ENCODE measurements at regions not wholly inside any gene's neighbourhood (a gene's known extent, or its start where the extent isn't known, plus 50 kb on each side); places are given as distances from the start of the nearest gene placed in this dataset.

DNA sequence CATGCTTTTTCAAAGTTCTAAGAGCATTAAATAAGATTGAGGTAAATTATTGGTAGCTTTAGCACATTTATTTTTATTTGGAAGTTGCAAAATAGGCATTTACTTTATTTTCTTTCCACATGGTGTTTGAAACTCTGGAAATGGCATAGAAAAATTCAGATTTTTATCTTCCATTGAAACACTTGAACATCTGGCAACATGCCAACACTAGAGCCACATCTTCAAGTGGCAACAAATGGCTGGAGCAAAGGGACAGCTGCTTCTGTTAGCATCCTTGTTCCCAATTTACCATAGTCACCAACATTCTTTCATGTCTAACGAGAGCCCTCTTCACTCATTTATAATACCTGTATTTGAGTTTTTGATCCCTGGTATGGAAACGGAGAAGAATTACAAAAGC, 539.9 kb downstream of the ZNF608 start:
- intact Hi-C loops (cut with DNase I): no loop called here
- Histone ChIP-seq H3K27me3 (ENCODE audit: control insufficient read depth, insufficient read depth) (no peaks in the 10 kb centered on the region), H3K4me1 (ENCODE audit: control insufficient read depth, insufficient read depth, low read length) (no peaks in the 10 kb centered on the region), H3K9me3 (ENCODE audit: control insufficient read depth, low read length) (peaks cover 2% of the 10 kb centered on the region), H3K27ac (ENCODE audit: low read length) (no peak overlapping the region), H3K4me3 (ENCODE audit: low read length) (no peak overlapping the region)
- DNase-seq: no peak
- WGBS: 68% methylated on average over 2 of the region's 2 CpGs
- no peak for ATAC-seq

DNA sequence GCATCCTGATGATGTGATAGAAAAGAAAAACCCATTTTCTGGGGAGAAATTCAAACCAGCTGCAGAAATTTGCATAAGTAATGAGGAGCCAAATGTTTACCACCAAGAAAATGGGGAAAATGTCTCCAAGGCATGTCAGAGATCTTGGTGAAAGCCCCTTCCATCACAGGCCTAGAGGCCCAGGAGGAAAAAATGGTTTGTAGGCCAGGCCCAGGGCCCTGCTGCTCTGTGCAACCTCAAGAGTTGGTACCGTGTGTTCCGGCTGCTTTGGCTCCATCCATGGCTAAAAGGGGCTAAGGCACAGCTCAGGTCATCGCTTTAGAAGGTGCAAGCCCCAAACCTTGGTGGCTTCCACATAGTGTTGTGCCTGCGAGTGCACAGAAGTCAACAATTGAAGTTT, 543.1 kb downstream of the ZNF608 start:
- intact Hi-C loops (cut with DNase I): no loop called here
- Histone ChIP-seq H3K27ac (ENCODE audit: low read length) (no peak overlapping the region), H3K4me3 (ENCODE audit: low read length) (no peak overlapping the region), H3K9me3 (ENCODE audit: control insufficient read depth, low read length) (peaks cover 2% of the 10 kb centered on the region), H3K27me3 (ENCODE audit: control insufficient read depth, insufficient read depth) (no peaks in the 10 kb centered on the region), H3K4me1 (ENCODE audit: control insufficient read depth, insufficient read depth, low read length) (no peaks in the 10 kb centered on the region)
- ATAC-seq: no peak
- no peak for DNase-seq
- 97% methylated on average over 4 of the region's 4 CpGs for WGBS

DNA sequence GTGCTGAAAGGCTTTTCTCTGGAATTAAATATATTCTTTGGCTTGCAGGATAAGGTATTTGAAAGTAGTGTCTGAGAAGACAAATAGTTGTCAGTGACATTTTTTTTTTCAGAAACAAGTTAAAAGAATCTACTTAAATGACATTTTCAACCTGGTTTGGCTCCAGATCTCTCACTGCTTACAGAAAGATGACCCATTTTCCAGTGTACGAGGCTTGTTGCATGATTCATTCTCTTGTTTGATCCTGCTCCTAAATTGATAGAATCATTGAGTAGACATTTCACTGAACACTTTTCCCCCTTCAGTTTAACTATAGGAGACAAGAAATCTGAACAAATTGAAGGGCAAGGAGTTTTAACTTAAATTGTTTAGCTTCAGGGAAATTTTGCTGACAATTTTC, 546.1 kb downstream of the ZNF608 start:
- no peak overlapping the region for H3K4me3 ChIP-seq (ENCODE audit: low read length)
- WGBS: 34% methylated on average over 1 of the region's 1 CpG
- ATAC-seq: no peak

DNA sequence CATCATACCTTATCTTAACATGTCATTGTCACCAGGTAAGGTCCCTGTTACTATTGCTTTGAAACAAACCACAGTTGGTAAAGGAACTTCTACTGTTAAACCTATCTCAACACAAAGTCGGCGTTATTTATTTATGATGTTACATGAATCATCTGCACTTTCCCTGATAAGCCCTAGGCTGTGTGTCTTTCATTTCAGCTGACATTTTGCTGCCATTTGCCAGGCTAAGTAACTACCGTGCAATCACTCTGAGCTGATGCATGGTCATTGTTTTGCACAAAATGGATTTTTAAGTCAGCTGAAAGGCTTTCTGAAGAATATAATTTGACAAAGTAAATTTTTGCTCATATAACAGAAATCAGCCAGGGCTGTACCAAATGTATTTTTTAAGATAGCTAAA, 546.5 kb downstream of the ZNF608 start:
- Histone ChIP-seq H3K27ac (ENCODE audit: low read length) (no peak overlapping the region), H3K9me3 (ENCODE audit: control insufficient read depth, low read length) (peaks cover 2% of the 10 kb centered on the region), H3K27me3 (ENCODE audit: control insufficient read depth, insufficient read depth) (no peaks in the 10 kb centered on the region), H3K4me1 (ENCODE audit: control insufficient read depth, insufficient read depth, low read length) (no peaks in the 10 kb centered on the region), H3K4me3 (ENCODE audit: low read length) (no peak overlapping the region)
- DNase-seq (no peak), ATAC-seq (no peak)
- WGBS: 45% methylated on average over 3 of the region's 3 CpGs
- intact Hi-C loops (cut with DNase I): no loop called here

More for the DNA sequence above, 546.1 kb downstream of the ZNF608 start:
- Histone ChIP-seq H3K27ac (ENCODE audit: low read length) (no peak overlapping the region), H3K9me3 (ENCODE audit: control insufficient read depth, low read length) (peaks cover 2% of the 10 kb centered on the region), H3K4me1 (ENCODE audit: control insufficient read depth, insufficient read depth, low read length) (no peaks in the 10 kb centered on the region), H3K27me3 (ENCODE audit: control insufficient read depth, insufficient read depth) (no peaks in the 10 kb centered on the region)
- no peak for DNase-seq
- intact Hi-C loops (cut with DNase I): no loop called here

DNA sequence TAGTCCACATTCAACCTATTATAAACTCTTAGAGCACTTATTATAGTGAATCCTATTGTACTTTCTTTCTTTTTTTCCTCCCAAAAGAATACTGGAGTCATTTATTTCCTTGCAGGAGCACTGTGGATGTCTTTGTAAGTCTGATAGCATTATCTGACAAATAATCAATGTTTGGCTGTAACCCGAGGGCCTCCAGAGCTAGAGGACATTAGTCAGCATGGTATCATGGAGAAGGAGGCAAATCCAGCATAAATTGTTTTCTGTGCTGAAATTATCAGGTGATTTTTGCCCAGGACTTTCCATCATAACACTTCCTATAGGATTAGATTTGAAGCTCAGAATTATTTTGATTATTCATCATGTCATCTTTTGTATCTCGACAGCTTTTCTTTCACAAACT, 551.0 kb downstream of the ZNF608 start:
- Histone ChIP-seq H3K27ac (ENCODE audit: low read length) (no peak overlapping the region), H3K4me3 (ENCODE audit: low read length) (no peak overlapping the region), H3K4me1 (ENCODE audit: control insufficient read depth, insufficient read depth, low read length) (peaks cover 2% of the 10 kb centered on the region), H3K9me3 (ENCODE audit: control insufficient read depth, low read length) (no peaks in the 10 kb centered on the region), H3K27me3 (ENCODE audit: control insufficient read depth, insufficient read depth) (no peaks in the 10 kb centered on the region)
- ATAC-seq (no peak), DNase-seq (no peak)
- intact Hi-C loops (cut with DNase I): no loop called here
- 54% methylated on average over 2 of the region's 2 CpGs for WGBS

DNA sequence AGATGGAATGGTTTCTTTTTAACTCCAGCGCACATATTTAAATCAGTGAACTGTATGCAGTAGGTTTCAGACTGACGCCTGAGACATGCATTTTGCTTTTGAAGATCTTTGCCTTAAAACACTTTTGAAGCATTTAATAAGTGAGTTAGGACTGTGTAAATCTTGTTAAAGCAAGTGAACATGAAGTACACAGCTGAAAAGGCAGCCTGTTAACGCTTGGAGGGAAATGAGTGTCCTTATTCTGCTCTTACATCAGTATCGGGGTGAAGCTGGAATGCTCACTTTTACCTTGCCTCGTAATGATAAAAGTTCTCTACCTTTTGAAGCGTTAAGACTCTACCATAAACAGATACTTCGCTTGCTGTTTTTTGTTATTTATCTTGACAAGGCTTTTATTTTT, 552.2 kb downstream of the ZNF608 start:
- 93% methylated on average over 7 of the region's 7 CpGs for WGBS
- Histone ChIP-seq H3K4me1 (ENCODE audit: control insufficient read depth, insufficient read depth, low read length) (peaks cover 2% of the 10 kb centered on the region), H3K4me3 (ENCODE audit: low read length) (no peak overlapping the region), H3K27ac (ENCODE audit: low read length) (no peak overlapping the region), H3K27me3 (ENCODE audit: control insufficient read depth, insufficient read depth) (no peaks in the 10 kb centered on the region), H3K9me3 (ENCODE audit: control insufficient read depth, low read length) (no peaks in the 10 kb centered on the region)
- intact Hi-C loops (cut with DNase I): no loop called here
- no peak for ATAC-seq
- no peak for DNase-seq

DNA sequence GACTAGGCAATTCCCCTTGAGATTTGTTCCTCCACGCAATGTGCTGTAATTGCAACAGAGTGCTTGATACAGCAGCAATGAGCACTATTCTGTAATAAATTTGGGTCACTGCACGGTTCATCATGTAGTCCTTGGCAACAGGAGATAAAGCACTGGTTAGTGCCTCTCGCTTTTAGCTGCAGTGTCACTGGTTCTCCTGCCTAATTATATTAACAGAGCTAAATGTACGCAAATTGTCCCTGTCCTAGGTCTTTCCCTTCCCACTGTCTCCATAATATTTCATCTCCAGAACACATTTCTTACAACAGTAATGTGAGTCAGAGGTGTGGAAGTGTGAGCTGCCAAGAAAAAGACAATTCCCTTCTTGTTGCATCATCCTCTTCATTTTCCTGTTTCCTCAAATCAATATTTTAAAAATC, 553.1 kb downstream of the ZNF608 start:
- Histone ChIP-seq H3K27ac (ENCODE audit: low read length) (no peak overlapping the region), H3K4me3 (ENCODE audit: low read length) (no peak overlapping the region), H3K4me1 (ENCODE audit: control insufficient read depth, insufficient read depth, low read length) (peaks cover 2% of the 10 kb centered on the region), H3K27me3 (ENCODE audit: control insufficient read depth, insufficient read depth) (no peaks in the 10 kb centered on the region), H3K9me3 (ENCODE audit: control insufficient read depth, low read length) (no peaks in the 10 kb centered on the region)
- intact Hi-C loops (cut with DNase I): no loop called here
- ATAC-seq: peak; percentile 83 to 90
- no peak for DNase-seq
- 26% methylated on average over 4 of the region's 4 CpGs for WGBS

DNA sequence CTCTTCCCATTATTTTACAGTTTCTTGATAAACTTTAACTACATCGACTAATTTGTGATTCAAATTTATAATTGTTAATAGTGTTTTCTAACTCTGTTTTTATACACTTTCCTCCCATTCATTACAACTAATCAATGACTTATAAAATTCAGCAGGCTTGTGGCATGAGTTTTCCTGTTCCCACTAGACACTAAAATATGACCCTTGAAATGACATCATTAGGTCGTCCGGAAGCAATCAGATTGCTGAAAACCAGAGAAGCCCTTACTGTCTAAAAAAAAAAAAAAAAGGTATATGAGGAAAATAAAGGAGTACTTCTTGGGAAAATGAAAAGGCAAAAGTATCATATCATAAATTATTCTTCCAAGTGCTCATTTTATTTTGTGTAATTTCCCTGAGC, 553.7 kb downstream of the ZNF608 start:
- ATAC-seq: no peak

DNA sequence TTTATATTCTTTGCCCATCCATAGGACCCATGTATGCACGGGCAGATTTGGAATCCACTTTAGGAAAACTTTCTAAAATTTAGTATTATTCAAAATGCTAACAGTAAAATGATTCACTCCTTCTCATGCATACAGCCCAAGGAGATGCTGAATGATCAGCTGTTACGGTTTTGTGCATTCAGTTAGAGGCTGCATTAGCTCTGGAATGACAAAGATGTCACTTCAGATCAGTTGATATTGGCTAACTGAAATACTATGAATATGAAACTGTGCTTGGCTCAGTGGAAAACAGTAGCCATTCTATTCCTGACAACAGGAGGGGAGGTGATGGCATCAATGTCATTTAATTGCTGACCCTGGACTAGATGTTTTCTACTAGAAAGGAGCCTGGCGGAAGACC, 560.7 kb downstream of the ZNF608 start:
- no peak for DNase-seq
- ATAC-seq: no peak
- H3K4me3 ChIP-seq (ENCODE audit: low read length): no peak overlapping the region
- intact Hi-C loops (cut with DNase I): no loop called here
- H3K27me3 ChIP-seq (ENCODE audit: control insufficient read depth, insufficient read depth): no peaks in the 10 kb centered on the region
- H3K4me1 ChIP-seq (ENCODE audit: control insufficient read depth, insufficient read depth, low read length): no peaks in the 10 kb centered on the region
- WGBS: 98% methylated on average over 3 of the region's 3 CpGs
- no peak overlapping the region for H3K27ac ChIP-seq (ENCODE audit: low read length)
- no peaks in the 10 kb centered on the region for H3K9me3 ChIP-seq (ENCODE audit: control insufficient read depth, low read length)

More for the DNA sequence above, 553.7 kb downstream of the ZNF608 start:
- intact Hi-C loops (cut with DNase I): no loop called here
- Histone ChIP-seq H3K27me3 (ENCODE audit: control insufficient read depth, insufficient read depth) (no peaks in the 10 kb centered on the region), H3K4me1 (ENCODE audit: control insufficient read depth, insufficient read depth, low read length) (peaks cover 2% of the 10 kb centered on the region), H3K9me3 (ENCODE audit: control insufficient read depth, low read length) (no peaks in the 10 kb centered on the region), H3K27ac (ENCODE audit: low read length) (no peak overlapping the region), H3K4me3 (ENCODE audit: low read length) (no peak overlapping the region)
- 82% methylated on average over 3 of the region's 3 CpGs for WGBS
- DNase-seq: no peak

DNA sequence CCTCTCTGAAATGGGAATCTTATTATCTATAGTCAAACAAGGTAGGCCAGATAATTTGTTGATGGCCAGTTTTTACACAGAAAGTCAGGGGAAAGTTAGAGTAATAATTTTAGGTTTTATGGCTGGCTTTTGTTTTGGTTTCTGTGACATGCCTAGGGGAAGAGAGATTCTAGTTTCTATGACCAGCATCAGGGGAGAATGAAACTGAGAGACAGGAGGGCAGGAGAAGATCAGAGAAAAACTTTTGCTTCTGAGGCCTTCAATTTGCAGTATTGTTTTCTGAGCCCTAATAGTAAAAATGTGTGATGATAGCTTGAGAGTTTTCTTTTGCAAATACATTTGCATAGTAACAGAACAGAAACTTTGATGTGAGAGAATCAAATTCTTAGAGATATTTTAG, 564.3 kb downstream of the ZNF608 start:
- no peak overlapping the region for H3K4me3 ChIP-seq (ENCODE audit: low read length)
- intact Hi-C loops (cut with DNase I): no loop called here
- no peaks in the 10 kb centered on the region for H3K27me3 ChIP-seq (ENCODE audit: control insufficient read depth, insufficient read depth)
- no peak overlapping the region for H3K27ac ChIP-seq (ENCODE audit: low read length)
- ATAC-seq (no peak), DNase-seq (no peak)
- no peaks in the 10 kb centered on the region for H3K9me3 ChIP-seq (ENCODE audit: control insufficient read depth, low read length)
- no peaks in the 10 kb centered on the region for H3K4me1 ChIP-seq (ENCODE audit: control insufficient read depth, insufficient read depth, low read length)

DNA sequence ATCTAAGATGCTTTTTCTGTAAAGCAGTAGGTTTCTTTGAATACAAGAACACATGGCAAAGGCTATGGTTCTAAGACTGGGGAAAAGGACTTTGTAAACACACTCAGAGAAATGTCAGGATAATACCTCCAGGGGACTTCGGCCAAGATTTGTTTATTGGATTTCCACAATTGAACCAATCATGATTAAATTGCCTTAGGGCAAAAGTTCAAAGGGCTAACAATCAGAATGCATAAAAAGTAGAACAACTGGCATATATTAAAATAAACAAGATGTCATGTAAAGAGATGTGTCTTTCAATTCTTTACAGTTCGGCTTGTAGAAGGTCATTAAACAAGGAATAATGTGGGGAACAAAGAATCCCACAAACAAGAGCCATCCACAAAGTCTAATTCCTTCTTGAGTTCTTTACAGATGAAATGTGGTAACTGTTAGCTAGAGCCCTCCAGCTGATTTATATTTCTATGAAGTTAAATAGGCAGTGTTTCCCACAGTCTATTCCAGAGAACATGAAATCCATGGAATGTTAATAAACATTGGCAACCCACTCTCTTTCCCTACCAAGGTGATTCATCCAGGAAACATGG, 565.5 kb downstream of the ZNF608 start:
- DNase-seq (no peak), ATAC-seq (no peak)
- Histone ChIP-seq H3K4me1 (ENCODE audit: control insufficient read depth, insufficient read depth, low read length) (peaks cover 3% of the 10 kb centered on the region), H3K9me3 (ENCODE audit: control insufficient read depth, low read length) (no peaks in the 10 kb centered on the region), H3K27ac (ENCODE audit: low read length) (no peak overlapping the region), H3K27me3 (ENCODE audit: control insufficient read depth, insufficient read depth) (no peaks in the 10 kb centered on the region), H3K4me3 (ENCODE audit: low read length) (no peak overlapping the region)
- intact Hi-C loops (cut with DNase I): no loop called here
- 85% methylated on average over 2 of the region's 2 CpGs for WGBS

DNA sequence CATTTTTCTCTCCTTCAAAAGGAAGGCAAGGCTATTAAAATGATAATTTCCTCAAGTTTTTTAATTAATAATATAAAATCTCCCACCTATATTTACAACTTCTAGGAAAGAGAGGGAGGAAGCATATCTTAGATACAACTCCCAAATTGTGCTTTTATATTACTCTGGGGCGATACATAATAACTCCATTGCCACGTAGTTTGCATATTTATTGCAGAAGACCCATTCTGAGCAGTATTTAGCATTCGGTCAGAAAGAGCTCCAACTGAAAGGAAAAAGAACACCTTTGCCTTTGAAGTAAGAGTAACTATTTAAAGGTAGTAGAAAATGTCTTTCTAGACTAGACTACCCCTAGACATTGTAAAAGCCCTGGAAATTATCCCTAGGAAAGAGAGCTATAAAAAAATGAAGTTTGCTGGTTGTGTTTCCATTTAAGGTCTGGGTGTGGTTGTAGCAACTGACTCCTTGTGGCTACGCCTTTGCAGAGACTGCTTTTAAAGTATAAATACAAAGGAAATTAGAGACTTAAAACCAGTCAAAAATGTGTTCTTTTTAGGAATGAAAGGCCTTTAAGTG, 566.1 kb downstream of the ZNF608 start:
- ATAC-seq (no peak), DNase-seq (no peak)
- Histone ChIP-seq H3K4me1 (ENCODE audit: control insufficient read depth, insufficient read depth, low read length) (peaks cover 3% of the 10 kb centered on the region), H3K9me3 (ENCODE audit: control insufficient read depth, low read length) (no peaks in the 10 kb centered on the region), H3K4me3 (ENCODE audit: low read length) (no peak overlapping the region), H3K27me3 (ENCODE audit: control insufficient read depth, insufficient read depth) (no peaks in the 10 kb centered on the region), H3K27ac (ENCODE audit: low read length) (no peak overlapping the region)
- intact Hi-C loops (cut with DNase I): no loop called here
- 94% methylated on average over 4 of the region's 4 CpGs for WGBS

Data from right cardiac atrium (tissue), 5 donors.